AG08396 (cell line): ENCODE measurements at regions not wholly inside any gene's neighbourhood (a gene's known extent, or its start where the extent isn't known, plus 50 kb on each side); places are given as distances from the start of the nearest gene placed in this dataset.
A peak's percentile ranks its signal among the peaks of the same experiment; 100 is the strongest.
"Not testable (repeated sequence)": the region's sequence is repeated elsewhere in the genome, so short reads cannot be mapped to it uniquely, and the experiment has no call there.

Source experiments
- DNase-seq: peaks from one replicate; pipeline ENCODE4 v3.0.0; 2012; ENCODE audit warnings: low spot score, mixed read lengths

GRCh38 chr13:74246487-74246886 lies 112.3 kb upstream of the KLF12 start:
- no peak for DNase-seq

GRCh38 chr13:74243637-74244526 lies 109.7 kb upstream of the KLF12 start:
- peak; percentile 24 for DNase-seq

- DNase-seq, result not testable (repeated sequence)
These were observed 107.1 kb upstream of the KLF12 start for GRCh38 chr13:74241343-74241742.

- no peak for DNase-seq
These were observed 96.8 kb upstream of the KLF12 start for GRCh38 chr13:74230984-74231501.

GRCh38 chr13:74229242-74229641 lies 95.0 kb upstream of the KLF12 start:
- no peak for DNase-seq

- DNase-seq, result no peak
These were observed 93.4 kb upstream of the KLF12 start for GRCh38 chr13:74227476-74228158.

- DNase-seq, result no peak
These were observed 92.7 kb upstream of the KLF12 start for GRCh38 chr13:74226791-74227475.

- DNase-seq, result no peak
These were observed 87.5 kb upstream of the KLF12 start for GRCh38 chr13:74221752-74222151.

GRCh38 chr13:74219566-74219965 lies 85.4 kb upstream of the KLF12 start:
- DNase-seq, result no peak

- DNase-seq, result no peak
These were observed 84.1 kb upstream of the KLF12 start for GRCh38 chr13:74218291-74218690.

- peak; percentile 39 for DNase-seq
These were observed 83.6 kb upstream of the KLF12 start for GRCh38 chr13:74217811-74218210.

- no peak for DNase-seq
These were observed 81.2 kb upstream of the KLF12 start for GRCh38 chr13:74215420-74215819.

GRCh38 chr13:74214321-74214720 lies 80.1 kb upstream of the KLF12 start:
- no peak for DNase-seq

GRCh38 chr13:74210693-74211393 lies 76.6 kb upstream of the KLF12 start:
- peak; percentile 68 for DNase-seq

GRCh38 chr13:74206855-74207254 lies 72.7 kb upstream of the KLF12 start:
- no peak for DNase-seq

GRCh38 chr13:74206061-74206561 lies 71.9 kb upstream of the KLF12 start:
- DNase-seq, result peak; percentile 33

GRCh38 chr13:74205313-74205690 lies 71.1 kb upstream of the KLF12 start:
- no peak for DNase-seq

- DNase-seq, result no peak
These were observed 70.6 kb upstream of the KLF12 start for GRCh38 chr13:74204602-74205312.

GRCh38 chr13:74203576-74203975 lies 69.4 kb upstream of the KLF12 start:
- DNase-seq, result no peak

- DNase-seq, result no peak
These were observed 68.1 kb upstream of the KLF12 start for GRCh38 chr13:74202129-74202813.
